Dedifferentiated amniotic fluid mesenchymal stem cell (primary cell): ENCODE measurements at regions not wholly inside any gene's neighbourhood (a gene's known extent, or its start where the extent isn't known, plus 50 kb on each side); places are given as distances from the start of the nearest gene placed in this dataset.
A peak's percentile ranks its signal among the peaks of the same experiment; 100 is the strongest.
"Not testable (repeated sequence)": the region's sequence is repeated elsewhere in the genome, so short reads cannot be mapped to it uniquely, and the experiment has no call there.

Experiments used
- DNase-seq: peaks from one replicate; pipeline ENCODE4 v3.0.0-alpha.2; 2016; ENCODE audit errors: extremely low spot score

DNA sequence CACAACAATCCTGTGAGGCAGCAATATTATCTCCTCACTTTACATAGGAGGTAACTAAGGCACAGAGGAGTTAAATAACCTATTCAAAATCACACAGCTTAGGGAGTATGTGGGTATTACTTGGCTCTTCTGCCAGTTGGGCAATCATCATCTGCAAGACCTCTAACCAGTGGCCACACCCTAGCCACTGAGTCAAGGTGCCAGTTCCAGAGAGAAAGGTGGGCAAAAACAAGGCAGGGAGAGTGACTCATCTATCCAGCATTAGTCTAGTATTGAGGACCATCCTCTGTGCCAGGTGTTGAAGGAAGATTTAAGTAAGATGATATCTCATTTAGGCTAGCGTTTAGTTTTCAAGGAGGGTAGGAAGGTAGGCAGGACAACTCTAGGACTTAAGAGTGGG is 113.9 kb upstream of the EOLA2 start:
- no peak for DNase-seq

DNA sequence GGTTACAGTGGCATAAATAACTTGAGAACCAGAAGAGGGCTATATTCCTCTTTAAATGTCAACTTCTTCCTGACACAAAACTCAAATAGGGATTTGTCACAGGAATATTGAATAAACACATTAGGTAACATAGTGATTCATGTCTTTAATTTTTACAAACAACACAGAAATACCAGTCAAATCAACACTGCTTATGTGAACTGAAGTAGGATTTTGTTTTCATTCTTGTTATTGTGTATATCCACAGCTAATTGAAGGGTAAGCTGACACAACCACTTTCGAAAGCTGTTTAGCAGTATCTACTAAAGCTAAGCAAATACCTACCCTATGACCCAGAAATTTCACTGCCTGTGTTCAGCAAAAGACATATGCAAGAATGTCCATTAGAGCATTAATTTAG is 120.4 kb upstream of the EOLA2 start:
- no peak for DNase-seq

- no peak for DNase-seq
Measured at GRCh38 chrX:150060406-150060805, 122.1 kb upstream of the EOLA2 start.

- peak; percentile 26 for DNase-seq
Measured at GRCh38 chrX:150062292-150063137, 124.2 kb upstream of the EOLA2 start.

GRCh38 chrX:150063138-150063518 is 124.8 kb upstream of the EOLA2 start:
- no peak for DNase-seq

DNA sequence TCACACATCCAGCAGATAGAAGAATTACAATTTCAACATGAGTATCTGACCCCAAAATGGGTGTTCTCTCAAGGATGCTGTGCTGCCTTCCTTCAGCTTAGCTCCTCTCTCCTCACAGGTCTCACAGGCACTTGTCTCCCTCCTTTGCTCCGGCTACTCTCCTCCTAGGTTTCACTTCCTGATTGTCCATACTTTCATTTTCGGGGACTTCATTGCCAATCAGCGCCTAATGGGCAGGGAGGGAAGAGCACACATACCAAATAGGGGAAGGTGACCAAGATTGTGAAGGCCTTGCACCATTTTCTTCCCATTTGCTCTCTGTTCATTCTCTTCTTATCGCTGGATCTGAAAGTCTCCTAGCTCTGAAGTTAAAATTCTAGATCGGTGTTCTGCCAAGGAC is 125.4 kb upstream of the EOLA2 start:
- DNase-seq = no peak

- no peak for DNase-seq
Measured at GRCh38 chrX:150074175-150074574, 135.9 kb upstream of the EOLA2 start.

DNA sequence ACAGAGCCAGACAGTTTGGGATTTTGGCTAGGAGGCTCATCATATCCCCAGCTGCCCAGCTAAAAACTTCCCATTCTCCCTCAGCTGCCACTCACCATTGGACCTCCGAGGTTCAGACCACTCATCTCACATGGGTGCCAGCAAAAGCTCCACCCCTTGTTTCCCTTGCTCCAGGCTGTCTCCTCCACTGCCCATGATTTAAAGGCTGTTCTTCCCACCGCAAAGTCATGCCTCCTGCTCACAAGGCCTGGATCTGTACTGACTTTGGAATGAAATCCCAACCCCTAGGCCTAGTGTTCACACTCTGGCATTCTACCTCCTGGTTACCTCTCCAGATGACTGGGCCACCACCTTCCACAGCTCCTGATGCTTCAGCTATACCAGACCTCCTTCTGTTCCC is 142.2 kb upstream of the EOLA2 start:
- no peak for DNase-seq

DNA sequence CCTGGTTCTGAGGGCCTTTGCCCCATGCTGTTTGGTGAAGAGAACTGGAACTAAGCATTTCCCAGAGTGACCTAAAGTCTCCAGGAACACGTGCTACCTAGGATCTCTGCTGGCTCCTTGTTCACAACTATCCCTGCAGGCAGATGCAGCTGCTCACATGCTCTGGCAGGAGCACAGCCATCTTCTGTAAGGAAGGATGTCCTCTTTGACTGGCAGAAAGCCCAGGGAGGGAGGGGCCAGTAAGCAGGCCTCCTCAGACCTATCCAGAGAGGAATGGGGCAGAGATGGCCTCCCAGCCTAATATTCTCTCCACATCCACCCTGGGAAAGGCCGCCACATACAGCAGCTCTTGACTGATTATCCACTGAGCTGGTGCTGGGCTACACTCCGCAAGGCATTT is 142.8 kb upstream of the EOLA2 start:
- DNase-seq = no peak

DNA sequence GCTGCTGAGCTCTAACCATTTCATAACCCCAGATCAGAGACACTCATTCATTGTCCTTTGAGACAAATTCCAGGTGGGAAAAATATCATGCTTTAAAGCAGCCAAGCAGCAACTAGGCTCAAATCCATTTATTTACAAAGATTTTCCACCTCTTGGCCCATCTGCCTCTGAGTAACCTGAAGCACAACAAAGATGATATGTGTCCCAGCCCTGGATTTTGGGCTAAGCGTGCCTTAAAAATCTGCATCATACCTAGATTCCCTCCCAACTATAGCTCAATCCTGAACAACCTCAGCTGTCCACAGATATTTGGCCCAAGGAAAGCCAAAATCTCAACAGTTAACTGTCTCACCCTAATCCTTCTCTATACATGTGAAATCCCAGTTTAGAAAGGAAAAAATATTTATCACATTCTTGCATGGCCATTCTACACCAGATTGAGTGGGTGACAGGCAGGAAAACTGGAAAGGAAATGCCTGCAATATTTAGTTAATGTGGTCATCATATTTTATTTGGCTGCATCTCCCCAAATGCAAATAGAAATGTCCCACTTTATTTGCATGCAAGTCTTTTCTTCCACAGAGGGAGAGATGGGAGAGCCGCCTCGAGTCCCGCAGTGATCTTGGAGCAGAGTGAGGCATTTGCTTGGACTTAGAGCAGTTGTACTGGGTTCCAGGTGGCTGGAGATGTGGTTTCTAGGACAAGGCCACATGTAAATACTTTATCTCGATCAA is 146.4 kb upstream of the EOLA2 start:
- DNase-seq = peak; percentile 56

- no peak for DNase-seq
Measured at GRCh38 chrX:150085881-150086280, 147.6 kb upstream of the EOLA2 start.

DNA sequence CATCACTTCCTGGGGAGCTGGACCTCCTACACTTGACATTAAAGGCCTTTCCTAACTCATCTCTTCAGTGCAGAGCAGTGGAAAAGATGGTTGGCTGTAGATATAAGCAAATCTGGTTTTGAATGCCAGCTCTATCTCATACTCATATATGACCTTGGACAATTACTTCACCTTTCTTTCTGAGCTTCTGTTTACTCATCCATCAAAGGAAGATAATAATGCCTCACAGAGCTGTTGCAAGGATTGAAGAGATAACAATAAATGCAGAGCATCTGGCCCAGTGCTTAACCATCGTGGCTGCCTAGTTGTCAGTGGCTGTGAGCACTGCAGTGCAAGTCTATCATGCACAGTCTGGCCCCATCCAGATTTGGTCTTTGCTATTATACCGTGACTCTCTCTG is 148.1 kb upstream of the EOLA2 start:
- DNase-seq = no peak

DNA sequence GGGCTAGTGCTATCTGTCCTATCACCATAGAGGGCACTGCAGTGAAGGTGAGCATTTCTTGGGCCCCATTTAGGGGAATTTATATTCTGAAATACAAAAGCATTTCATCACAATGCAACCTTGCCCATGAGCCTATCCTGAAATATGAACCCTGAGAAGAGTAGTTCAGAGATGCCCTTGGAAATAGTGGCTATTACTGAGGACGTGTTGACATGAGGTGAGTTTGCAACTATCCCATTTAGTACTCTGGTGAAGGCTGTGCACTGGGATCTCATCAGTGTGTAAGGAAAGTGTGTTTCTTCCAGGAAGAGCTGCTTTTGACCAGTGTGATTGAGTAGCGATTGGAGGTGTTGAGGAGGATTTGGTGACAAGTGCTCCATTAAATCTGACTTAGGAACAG is 149.3 kb upstream of the EOLA2 start:
- DNase-seq = no peak

DNA sequence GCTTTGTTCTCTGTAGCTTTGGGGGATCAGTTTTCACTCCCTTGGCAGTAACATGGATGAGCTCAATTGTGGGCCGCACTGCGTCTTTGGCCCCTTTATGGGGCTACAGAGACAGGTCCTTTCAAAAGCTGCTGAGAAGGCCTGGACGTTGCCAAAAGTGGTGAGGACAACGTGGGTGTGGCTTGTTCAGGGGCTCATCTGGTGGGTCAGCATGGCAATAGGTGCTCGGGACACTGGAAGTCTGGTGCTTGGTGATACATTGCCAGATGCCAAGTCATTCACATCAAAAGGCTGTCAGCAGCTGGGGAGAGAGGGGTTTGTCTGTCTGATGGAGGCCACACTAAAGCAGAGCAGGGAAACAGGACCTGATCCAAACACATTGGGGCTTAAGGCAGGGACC is 149.8 kb upstream of the EOLA2 start:
- no peak for DNase-seq

DNA sequence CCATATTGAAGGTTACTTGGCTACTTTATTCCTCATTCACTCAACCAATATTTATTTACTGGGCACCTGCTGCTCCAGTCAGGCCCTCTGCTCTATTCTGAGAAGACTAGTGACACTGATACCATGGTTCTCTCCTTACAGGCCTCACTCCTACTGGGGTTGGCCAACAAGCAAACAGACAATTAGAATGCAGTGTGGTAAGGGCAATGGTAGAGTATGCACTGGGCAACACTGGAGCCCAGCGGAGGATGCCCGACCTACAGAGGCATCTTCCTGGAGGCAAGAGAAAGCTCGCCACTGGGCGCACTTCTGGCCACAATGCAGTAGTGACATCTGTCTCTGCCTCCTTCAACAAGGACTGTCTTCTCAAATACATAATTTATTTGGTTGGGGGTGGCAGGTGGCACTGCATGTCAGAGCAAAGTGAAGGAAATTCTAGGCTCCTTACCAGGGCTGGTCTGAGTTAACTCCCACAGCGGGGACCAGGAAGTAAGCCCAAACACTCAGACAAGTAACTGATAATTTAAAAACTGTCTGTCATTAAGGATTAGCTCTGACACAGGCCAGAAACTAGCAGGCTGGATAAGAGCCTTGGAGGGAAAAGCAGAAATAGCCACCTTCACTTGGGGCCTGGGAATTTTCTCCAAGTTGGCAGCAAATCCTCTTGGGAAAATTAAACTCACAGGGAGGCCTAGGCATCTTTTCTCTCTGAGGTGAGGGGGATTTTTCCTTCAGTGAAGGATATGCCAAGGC is 150.7 kb upstream of the EOLA2 start:
- no peak for DNase-seq

GRCh38 chrX:150091300-150091699 is 153.0 kb upstream of the EOLA2 start:
- DNase-seq = not testable (repeated sequence)

GRCh38 chrX:150092549-150092948 is 154.3 kb upstream of the EOLA2 start:
- no peak for DNase-seq

DNA sequence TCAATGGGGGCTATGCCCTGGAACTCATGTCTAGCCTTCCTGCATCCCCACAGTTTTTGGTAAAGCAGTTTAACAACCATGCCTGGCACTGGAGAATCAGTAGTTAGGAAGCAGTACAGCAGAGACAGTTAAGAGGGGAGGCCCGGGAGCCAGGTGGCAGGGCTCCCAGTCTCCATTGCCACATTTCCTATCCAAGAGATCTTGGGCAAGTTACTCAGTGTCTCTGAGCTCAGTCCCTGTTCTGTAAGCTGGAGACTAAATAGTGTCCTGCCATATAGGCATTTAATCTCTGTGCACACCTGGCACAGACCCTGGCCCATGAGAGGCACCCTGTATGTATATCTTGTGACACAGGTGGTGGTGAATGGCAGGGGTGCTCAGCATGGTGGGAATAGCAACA is 156.1 kb upstream of the EOLA2 start:
- DNase-seq = no peak

DNA sequence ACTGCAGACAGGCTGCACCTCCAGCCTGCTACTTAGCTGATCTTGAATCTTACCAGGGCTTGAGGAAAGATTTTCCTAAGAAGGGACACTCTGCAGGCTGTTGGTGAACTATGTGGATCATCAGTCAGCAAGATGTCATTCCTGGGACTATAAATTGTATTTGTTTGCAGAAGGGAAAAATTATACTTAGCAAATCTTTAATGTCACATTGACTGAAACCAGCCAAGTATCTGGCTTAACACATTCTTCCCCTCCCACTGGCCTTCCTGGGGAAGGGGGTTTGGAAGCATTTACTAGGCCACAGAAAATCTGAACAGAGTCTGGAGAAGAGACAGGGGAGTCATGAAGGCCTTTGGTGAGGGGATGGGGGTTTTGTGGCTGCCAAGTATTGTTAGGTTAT is 156.7 kb upstream of the EOLA2 start:
- no peak for DNase-seq

GRCh38 chrX:150099316-150099715 is 161.0 kb upstream of the EOLA2 start:
- no peak for DNase-seq

DNA sequence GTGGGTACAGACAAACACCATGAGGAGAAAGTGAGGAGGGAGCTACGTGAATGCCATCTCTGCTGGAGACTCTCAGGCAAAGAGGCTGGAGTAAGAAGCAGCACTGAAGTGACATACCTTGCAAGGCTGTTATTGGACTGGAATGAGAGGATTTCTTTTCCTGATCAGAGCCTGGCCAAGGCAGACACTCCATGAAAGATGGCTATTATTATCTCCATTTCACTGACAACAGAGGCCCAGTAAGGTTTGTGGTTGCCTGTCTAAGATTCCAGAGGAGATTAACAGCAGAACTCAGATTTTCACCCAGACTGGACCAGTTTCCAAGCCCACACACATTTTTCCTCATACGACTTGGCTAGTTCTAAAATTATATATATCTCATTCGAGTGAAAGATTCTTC is 162.0 kb upstream of the EOLA2 start:
- no peak for DNase-seq

GRCh38 chrX:150118476-150118875 is 180.2 kb upstream of the EOLA2 start:
- DNase-seq = no peak

- no peak for DNase-seq
Measured at GRCh38 chrX:150119323-150119722, 181.0 kb upstream of the EOLA2 start.
